Breast epithelium (tissue), 3 donors: ENCODE measurements at regions not wholly inside any gene's neighbourhood (a gene's known extent, or its start where the extent isn't known, plus 50 kb on each side); places are given as distances from the start of the nearest gene placed in this dataset.

Experiments used
- CTCF ChIP-seq, 3 donors: fragments of 450-650 bp; IDR thresholded peaks; one replicate each; pipeline ENCODE4 v1.5.1; 2016 to 2017; ENCODE audit warnings: antibody characterized with exemption in 3 of 3, mild to moderate bottlenecking in 3 of 3, moderate library complexity in 3 of 3
- POLR2AphosphoS5 ChIP-seq, 3 donors: sonication (generic); formaldehyde crosslinking; IDR thresholded peaks; one replicate each; pipeline ENCODE4 v1.6.1; 2017; ENCODE audit warnings: antibody characterized with exemption in 3 of 3

- TF ChIP-seq CTCF (IDR thresholded peaks at IDR 0.05), result no peak
- TF ChIP-seq POLR2AphosphoS5 (IDR thresholded peaks at IDR 0.05), result no peak
Measured at GRCh38 chr3:79884354-79884753, 116.6 kb upstream of the ROBO1 start.
